DND-41 (cell line): ENCODE measurements at regions not wholly inside any gene's neighbourhood (a gene's known extent, or its start where the extent isn't known, plus 50 kb on each side); places are given as distances from the start of the nearest gene placed in this dataset.

Experiments used
- ATAC-seq: fragments of 200-7000 bp; cut with Tn5 transposase; 3 replicates; pipeline ENCODE4 v1.9.1; 2021; ENCODE audit warnings: low read depth; ENCODE audit not compliant: insufficient read depth
- DNase-seq: peaks from one replicate; pipeline ENCODE4 v3.0.0-alpha.2; 2020
- H2AFZ ChIP-seq: 2 replicates; pipeline ENCODE4 v1.6.0; 2012; ENCODE audit warnings: low read depth, low read length
- H3K27ac ChIP-seq: 2 replicates; pipeline ENCODE4 v1.5.1; 2012; ENCODE audit warnings: low read length, inconsistent platforms
- H3K27me3 ChIP-seq: fragments of 200-600 bp; sonication (generic); 2 replicates; pipeline ENCODE4 v1.6.0; 2012; ENCODE audit warnings: low read length, mild to moderate bottlenecking, inconsistent platforms; ENCODE audit not compliant: insufficient read depth, poor library complexity
- H3K36me3 ChIP-seq: 2 replicates; pipeline ENCODE4 v1.5.1; 2012; ENCODE audit warnings: low read length, inconsistent platforms; ENCODE audit not compliant: insufficient read depth
- H3K4me1 ChIP-seq: 2 replicates; pipeline ENCODE4 v1.5.1; 2012; ENCODE audit warnings: mild to moderate bottlenecking, low read length; ENCODE audit not compliant: insufficient read depth
- H3K4me2 ChIP-seq: 2 replicates; pipeline ENCODE4 v1.6.0; 2012; ENCODE audit warnings: mild to moderate bottlenecking, moderate library complexity, low read length, inconsistent platforms; ENCODE audit not compliant: insufficient read depth
- H3K4me3 ChIP-seq, 2 experiments: fragments of 200-600 bp in 1 of 2; shearing (Covaris generic) in 1 of 2; 2 replicates each; pipeline ENCODE4 v1.5.1; 2012 to 2016; ENCODE audit warnings: inconsistent platforms in 2 of 2, low read length in 2 of 2, mild to moderate bottlenecking in 2 of 2, low read depth in 1 of 2, moderate library complexity in 1 of 2
- H3K79me2 ChIP-seq: 2 replicates; pipeline ENCODE4 v1.6.0; 2012; ENCODE audit warnings: low read length, inconsistent platforms; ENCODE audit not compliant: insufficient read depth
- H3K9ac ChIP-seq: 2 replicates; pipeline ENCODE4 v1.6.0; 2012; ENCODE audit warnings: low read depth, mild to moderate bottlenecking, inconsistent platforms, low read length, moderate library complexity
- H3K9me3 ChIP-seq: 2 replicates; pipeline ENCODE4 v1.5.1; 2012; ENCODE audit warnings: low read length, moderate library complexity, mild to moderate bottlenecking, inconsistent platforms; ENCODE audit not compliant: insufficient read depth, severe bottlenecking
- H4K20me1 ChIP-seq: 2 replicates; pipeline ENCODE4 v1.6.0; 2012; ENCODE audit warnings: low read length; ENCODE audit not compliant: insufficient read depth
- EZH2 ChIP-seq: IDR thresholded peaks from 3 replicates; pipeline ENCODE4 v1.6.1; 2012; ENCODE audit warnings: borderline replicate concordance, low read depth, mild to moderate bottlenecking, moderate library complexity, low read length, inconsistent platforms; ENCODE audit not compliant: severe bottlenecking
- TF ChIP-seq, protein P1 (sequence below): IDR thresholded peaks from 2 replicates; pipeline ENCODE4 v1.5.1; 2012; ENCODE audit warnings: borderline replicate concordance, low read length, moderate library complexity, mild to moderate bottlenecking; ENCODE audit not compliant: poor library complexity, severe bottlenecking; ENCODE audit errors: extremely low read depth

DNA sequence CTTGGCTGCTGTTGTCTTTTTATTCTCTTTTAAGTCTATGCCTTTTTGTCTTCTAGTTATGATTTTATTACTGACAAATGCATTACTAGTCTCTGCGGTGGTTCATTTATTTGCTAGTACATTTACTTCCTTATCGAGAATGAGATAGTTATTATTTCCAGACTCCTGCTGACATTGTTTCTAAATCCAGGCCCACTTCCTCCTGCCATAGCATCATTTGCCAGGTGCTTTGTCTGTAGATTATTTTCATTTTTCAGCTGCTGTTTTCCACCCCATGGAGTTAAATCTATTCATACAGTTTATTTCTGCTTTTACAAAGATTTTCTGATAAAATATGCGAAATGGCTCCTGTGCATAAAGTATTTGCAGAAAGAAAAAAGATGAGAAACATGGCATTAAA, 459.7 kb downstream of the MMUT start:
- H3K27ac ChIP-seq, result no peak overlapping the region
- H3K4me3 ChIP-seq, result no peak overlapping the region
- no peaks in the 10 kb centered on the region for H4K20me1 ChIP-seq
- H2AFZ ChIP-seq, result no peak overlapping the region
- no peak for ATAC-seq
- H3K4me1 ChIP-seq, result no peaks in the 10 kb centered on the region
- TF ChIP-seq, protein P1, sequence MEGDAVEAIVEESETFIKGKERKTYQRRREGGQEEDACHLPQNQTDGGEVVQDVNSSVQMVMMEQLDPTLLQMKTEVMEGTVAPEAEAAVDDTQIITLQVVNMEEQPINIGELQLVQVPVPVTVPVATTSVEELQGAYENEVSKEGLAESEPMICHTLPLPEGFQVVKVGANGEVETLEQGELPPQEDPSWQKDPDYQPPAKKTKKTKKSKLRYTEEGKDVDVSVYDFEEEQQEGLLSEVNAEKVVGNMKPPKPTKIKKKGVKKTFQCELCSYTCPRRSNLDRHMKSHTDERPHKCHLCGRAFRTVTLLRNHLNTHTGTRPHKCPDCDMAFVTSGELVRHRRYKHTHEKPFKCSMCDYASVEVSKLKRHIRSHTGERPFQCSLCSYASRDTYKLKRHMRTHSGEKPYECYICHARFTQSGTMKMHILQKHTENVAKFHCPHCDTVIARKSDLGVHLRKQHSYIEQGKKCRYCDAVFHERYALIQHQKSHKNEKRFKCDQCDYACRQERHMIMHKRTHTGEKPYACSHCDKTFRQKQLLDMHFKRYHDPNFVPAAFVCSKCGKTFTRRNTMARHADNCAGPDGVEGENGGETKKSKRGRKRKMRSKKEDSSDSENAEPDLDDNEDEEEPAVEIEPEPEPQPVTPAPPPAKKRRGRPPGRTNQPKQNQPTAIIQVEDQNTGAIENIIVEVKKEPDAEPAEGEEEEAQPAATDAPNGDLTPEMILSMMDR, result no peak
- TF ChIP-seq EZH2, result no peak
- H3K27me3 ChIP-seq, result no peaks in the 10 kb centered on the region
- H3K9ac ChIP-seq, result no peak overlapping the region
- H3K36me3 ChIP-seq, result no peaks in the 10 kb centered on the region
- H3K9me3 ChIP-seq, result no peaks in the 10 kb centered on the region
- H3K79me2 ChIP-seq, result no peaks in the 10 kb centered on the region
- no peak for DNase-seq
- no peak overlapping the region for H3K4me2 ChIP-seq

DNA sequence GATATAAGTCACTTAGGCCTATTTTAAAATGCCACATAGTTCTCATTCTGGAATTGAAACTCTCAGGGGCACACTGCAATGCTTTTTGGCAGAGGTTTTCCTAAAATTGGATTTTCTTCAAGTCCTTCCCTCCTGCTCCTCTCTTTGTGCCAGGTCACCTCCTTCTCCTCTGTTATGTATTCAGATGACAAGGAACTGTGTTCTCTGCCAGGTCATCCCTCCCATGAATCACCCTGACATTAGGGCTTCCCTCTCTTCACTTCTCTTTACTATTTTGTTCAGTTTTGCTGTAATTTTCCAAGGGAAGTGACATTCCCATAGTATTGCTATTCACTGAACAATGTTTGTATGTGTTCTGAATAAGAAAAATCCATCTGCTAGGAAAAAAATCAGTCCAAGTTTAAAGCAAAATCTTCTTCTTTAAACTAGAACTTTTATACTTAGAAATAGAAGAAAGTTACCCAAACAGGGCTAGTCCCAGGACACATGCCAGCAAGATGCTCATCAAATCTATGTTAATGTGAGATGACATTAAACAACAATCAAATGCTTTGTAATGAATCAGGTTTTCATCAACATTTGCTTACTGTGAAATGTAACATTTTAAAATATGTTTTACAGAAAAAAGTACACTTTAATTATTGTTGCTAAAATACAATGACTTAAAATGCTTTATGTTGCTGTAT, 461.1 kb downstream of the MMUT start:
- Histone ChIP-seq H3K9me3 (no peaks in the 10 kb centered on the region), H3K9ac (no peak overlapping the region), H3K79me2 (no peaks in the 10 kb centered on the region), H3K36me3 (no peaks in the 10 kb centered on the region), H3K4me3 (no peak overlapping the region), H3K27ac (no peak overlapping the region), H3K4me2 (no peak overlapping the region), H2AFZ (no peak overlapping the region), H4K20me1 (no peaks in the 10 kb centered on the region), H3K4me1 (no peaks in the 10 kb centered on the region), H3K27me3 (no peaks in the 10 kb centered on the region)
- DNase-seq (no peak), ATAC-seq (no peak)
- TF ChIP-seq EZH2, result no peak
- TF ChIP-seq, protein P1, result no peak

DNA sequence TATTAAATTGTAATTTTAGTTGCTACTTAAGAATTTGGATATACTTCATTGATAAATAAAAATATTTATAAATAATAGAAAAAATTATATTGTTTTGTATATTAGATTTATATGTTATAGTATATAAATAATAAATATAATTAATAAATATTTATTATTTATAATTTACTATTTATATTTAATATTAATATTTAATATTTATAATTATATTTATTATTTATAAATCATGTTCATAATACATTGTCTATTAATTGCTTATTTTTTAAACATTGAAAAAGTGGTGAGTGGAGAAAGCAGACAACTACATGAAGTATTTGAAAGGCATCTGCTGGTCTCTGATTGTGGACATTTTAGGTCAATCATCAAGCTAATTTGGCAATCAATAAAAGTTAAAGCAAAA, 464.5 kb downstream of the MMUT start:
- ATAC-seq, result no peak
- DNase-seq, result no peak
- Histone ChIP-seq H4K20me1 (no peaks in the 10 kb centered on the region), H3K27ac (no peak overlapping the region), H3K4me2 (no peak overlapping the region), H3K4me1 (no peaks in the 10 kb centered on the region), H3K27me3 (no peaks in the 10 kb centered on the region), H3K9me3 (no peaks in the 10 kb centered on the region), H3K4me3 (no peak overlapping the region), H3K36me3 (no peaks in the 10 kb centered on the region), H2AFZ (no peak overlapping the region), H3K79me2 (no peaks in the 10 kb centered on the region), H3K9ac (no peak overlapping the region)
- TF ChIP-seq, protein P1, result no peak
- TF ChIP-seq EZH2, result no peak
